A673 (cell line): ENCODE measurements at regions not wholly inside any gene's neighbourhood (a gene's known extent, or its start where the extent isn't known, plus 50 kb on each side); places are given as distances from the start of the nearest gene placed in this dataset.

Experiments used
- BruUV-seq: library from RNA; stranded (reverse); fragments of 400-500 nt; replicated peaks from 2 replicates; lab custom pipeline; 2021; lab: Mats Ljungman, UMichigan
- CTCF ChIA-PET: fragments of 300-600 bp; sonication (Branson Sonifier 250); formaldehyde crosslinking; loops from one replicate; lab custom pipeline; 2022; ENCODE audit warnings: antibody characterized with exemption; lab: Charles Lee
- POLR2A ChIA-PET: fragments of 300-600 bp; sonication (Branson Sonifier 250); formaldehyde crosslinking; loops from one replicate; lab custom pipeline; 2022; ENCODE audit warnings: antibody characterized with exemption; ENCODE audit not compliant: low non-redundant PET; lab: Charles Lee
- DNase-seq: peaks from one replicate; pipeline ENCODE4 v3.0.0-alpha.2; 2015; ENCODE audit warnings: low spot score
- H3K27ac ChIP-seq: fragments of 200-600 bp; sonication (generic); 2 replicates; pipeline ENCODE4 v1.5.1; 2016; ENCODE audit warnings: mixed run types, low read depth, mild to moderate bottlenecking, mixed read lengths, antibody characterized with exemption, low read length; ENCODE audit not compliant: poor library complexity, severe bottlenecking
- H3K27me3 ChIP-seq: fragments of 200-600 bp; sonication (generic); replicated peaks from 2 replicates; pipeline ENCODE4 v1.6.1; 2017; ENCODE audit warnings: mixed run types, low read depth, mild to moderate bottlenecking, mixed read lengths, antibody characterized with exemption, low read length; ENCODE audit not compliant: insufficient read depth, poor library complexity
- H3K36me3 ChIP-seq: fragments of 200-600 bp; sonication (generic); 2 replicates; pipeline ENCODE4 v1.6.1; 2016; ENCODE audit warnings: mixed run types, mild to moderate bottlenecking, mixed read lengths, antibody characterized with exemption, low read length; ENCODE audit not compliant: insufficient read depth, poor library complexity, severe bottlenecking
- H3K4me1 ChIP-seq: fragments of 200-600 bp; sonication (generic); 2 replicates; pipeline ENCODE4 v1.6.1; 2017; ENCODE audit warnings: mixed run types, mild to moderate bottlenecking, mixed read lengths, antibody characterized with exemption, low read length; ENCODE audit not compliant: insufficient read depth, poor library complexity, severe bottlenecking
- H3K4me3 ChIP-seq: fragments of 200-600 bp; sonication (generic); 2 replicates; pipeline ENCODE4 v1.5.1; 2016; ENCODE audit warnings: low read depth, mixed run types, mild to moderate bottlenecking, mixed read lengths, low read length; ENCODE audit not compliant: poor library complexity, severe bottlenecking
- H3K9me3 ChIP-seq: fragments of 200-600 bp; sonication (generic); 2 replicates; pipeline ENCODE4 v1.6.1; 2016; ENCODE audit warnings: mixed run types, low read depth, mild to moderate bottlenecking, mixed read lengths, antibody characterized with exemption, low read length; ENCODE audit not compliant: poor library complexity, severe bottlenecking
- EZH2 ChIP-seq: fragments of 200-600 bp; sonication (generic); IDR thresholded peaks from 2 replicates; pipeline ENCODE4 v1.6.1; 2017; ENCODE audit warnings: borderline replicate concordance, low read depth, mild to moderate bottlenecking, mixed read lengths, antibody characterized with exemption, low read length; ENCODE audit not compliant: poor library complexity, severe bottlenecking
- intact Hi-C: fragments of 100-400 bp; cut with micrococcal nuclease; formaldehyde crosslinking; loops from one replicate; pipeline ENCODE4 v1.10.0; 2022; ENCODE audit not compliant: unreplicated experiment
- TF ChIP-seq, protein P1 (sequence below): fragments of 300-800, 200-600 bp; sonication (generic); conservative IDR thresholded peaks from 2 replicates; pipeline ENCODE4 v1.5.1; 2017; ENCODE audit warnings: low read depth, mild to moderate bottlenecking, antibody characterized with exemption, low read length, moderate library complexity, mixed read lengths

DNA sequence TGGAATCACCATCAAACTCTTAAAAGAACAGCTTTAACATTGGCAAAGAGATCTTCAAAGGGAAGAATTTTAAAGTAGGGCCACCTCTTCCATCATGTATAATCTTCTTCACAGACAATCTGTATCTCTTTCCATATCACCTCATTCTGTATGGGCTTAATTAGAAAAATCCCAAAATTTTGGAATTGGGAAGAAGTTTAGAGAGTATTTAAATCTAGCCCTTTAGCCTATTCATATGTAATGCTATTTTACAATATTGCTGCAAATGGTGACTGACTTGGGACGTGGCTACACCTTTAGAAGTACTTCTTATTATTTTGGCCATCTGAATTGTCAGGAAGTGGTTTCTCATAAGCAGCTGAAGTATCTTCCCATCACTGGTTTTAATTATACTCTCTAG, 474.3 kb downstream of the RFPL4B start:
- Histone ChIP-seq H3K4me1 (no peaks in the 10 kb centered on the region), H3K4me3 (no peak overlapping the region), H3K36me3 (no peaks in the 10 kb centered on the region), H3K27me3 (no peaks in the 10 kb centered on the region), H3K9me3 (no peaks in the 10 kb centered on the region), H3K27ac (no peak overlapping the region)
- BruUV-seq, result no TSS peak
- DNase-seq, result no peak
- intact Hi-C loops, result no loop called here
- no peak for TF ChIP-seq EZH2
- TF ChIP-seq, protein P1, sequence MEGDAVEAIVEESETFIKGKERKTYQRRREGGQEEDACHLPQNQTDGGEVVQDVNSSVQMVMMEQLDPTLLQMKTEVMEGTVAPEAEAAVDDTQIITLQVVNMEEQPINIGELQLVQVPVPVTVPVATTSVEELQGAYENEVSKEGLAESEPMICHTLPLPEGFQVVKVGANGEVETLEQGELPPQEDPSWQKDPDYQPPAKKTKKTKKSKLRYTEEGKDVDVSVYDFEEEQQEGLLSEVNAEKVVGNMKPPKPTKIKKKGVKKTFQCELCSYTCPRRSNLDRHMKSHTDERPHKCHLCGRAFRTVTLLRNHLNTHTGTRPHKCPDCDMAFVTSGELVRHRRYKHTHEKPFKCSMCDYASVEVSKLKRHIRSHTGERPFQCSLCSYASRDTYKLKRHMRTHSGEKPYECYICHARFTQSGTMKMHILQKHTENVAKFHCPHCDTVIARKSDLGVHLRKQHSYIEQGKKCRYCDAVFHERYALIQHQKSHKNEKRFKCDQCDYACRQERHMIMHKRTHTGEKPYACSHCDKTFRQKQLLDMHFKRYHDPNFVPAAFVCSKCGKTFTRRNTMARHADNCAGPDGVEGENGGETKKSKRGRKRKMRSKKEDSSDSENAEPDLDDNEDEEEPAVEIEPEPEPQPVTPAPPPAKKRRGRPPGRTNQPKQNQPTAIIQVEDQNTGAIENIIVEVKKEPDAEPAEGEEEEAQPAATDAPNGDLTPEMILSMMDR, result no peak
- ChIA-PET CTCF (no interaction called here), POLR2A (no interaction called here)

DNA sequence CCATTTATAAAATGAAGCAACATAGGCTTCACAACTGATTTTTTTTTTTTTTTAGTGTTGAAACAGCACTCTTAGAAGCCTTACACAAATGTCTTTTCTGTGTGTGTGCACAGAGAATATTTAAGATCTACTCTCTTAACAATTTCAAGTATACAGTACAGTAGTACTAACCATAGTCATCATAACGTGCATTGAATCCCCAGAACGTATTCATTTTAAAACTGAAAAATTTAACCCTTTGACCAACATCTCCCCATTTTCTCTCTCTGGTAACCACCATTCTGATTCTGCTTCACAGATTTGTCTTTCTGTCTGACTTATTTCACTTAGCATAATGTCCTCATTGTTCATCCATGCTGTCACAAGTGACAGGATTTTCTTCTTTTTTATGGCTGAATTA, 475.6 kb downstream of the RFPL4B start:
- ChIA-PET POLR2A (no interaction called here), CTCF (no interaction called here)
- Histone ChIP-seq H3K36me3 (no peaks in the 10 kb centered on the region), H3K27me3 (no peaks in the 10 kb centered on the region), H3K4me1 (peaks cover 6% of the 10 kb centered on the region), H3K4me3 (no peak overlapping the region), H3K27ac (no peak overlapping the region), H3K9me3 (no peaks in the 10 kb centered on the region)
- DNase-seq, result no peak
- no peak for TF ChIP-seq EZH2
- TF ChIP-seq, protein P1, result no peak
- intact Hi-C loops, result no loop called here
- no TSS peak for BruUV-seq

DNA sequence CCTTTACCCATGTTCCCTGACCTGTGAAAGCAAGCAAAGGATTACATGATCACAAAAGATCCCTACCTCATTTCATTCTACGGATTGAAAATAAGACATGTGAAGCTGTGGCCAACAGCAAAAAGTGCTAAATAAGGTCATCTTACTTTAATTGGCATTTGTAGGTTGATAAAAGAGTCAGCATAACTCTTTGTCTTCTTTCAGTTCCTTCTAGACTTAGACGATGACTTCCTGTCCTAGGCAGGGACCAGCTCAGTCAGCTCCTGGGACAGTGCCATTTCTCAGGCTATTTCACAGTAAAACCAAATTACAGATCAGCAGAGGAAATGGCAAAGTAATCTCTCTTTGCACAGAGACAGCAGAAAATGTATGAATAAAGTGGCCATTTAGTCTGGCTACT, 480.7 kb downstream of the RFPL4B start:
- H3K4me3 ChIP-seq, result no peak overlapping the region
- H3K9me3 ChIP-seq, result no peaks in the 10 kb centered on the region
- CTCF ChIA-PET, result no interaction called here
- TF ChIP-seq, protein P1, result no peak
- TF ChIP-seq EZH2, result no peak
- peaks cover 12% of the 10 kb centered on the region for H3K4me1 ChIP-seq
- peak; percentile 82 for DNase-seq
- intact Hi-C loops, result no loop called here
- H3K36me3 ChIP-seq, result no peaks in the 10 kb centered on the region
- POLR2A ChIA-PET, result interaction anchor here (0.6 kb wide), 1 partner anchor 416 kb away, joined by 3 read pairs; no protein-coding TSS in a partner anchor
- no TSS peak for BruUV-seq
- H3K27ac ChIP-seq, result no peak overlapping the region
- H3K27me3 ChIP-seq, result no peaks in the 10 kb centered on the region
